Mesendoderm (in vitro differentiated cells): ENCODE measurements at regions not wholly inside any gene's neighbourhood (a gene's known extent, or its start where the extent isn't known, plus 50 kb on each side); places are given as distances from the start of the nearest gene placed in this dataset.
"Not testable (repeated sequence)": the region's sequence is repeated elsewhere in the genome, so short reads cannot be mapped to it uniquely, and the experiment has no call there.

Experiments used
- DNase-seq: peaks from one replicate; pipeline ENCODE4 v3.0.0; 2013
- H2AK5ac ChIP-seq: 2 replicates; pipeline ENCODE4 v1.6.1; 2013; ENCODE audit warnings: low read length, inconsistent platforms
- H2BK120ac ChIP-seq: 2 replicates; pipeline ENCODE4 v1.6.1; 2013; ENCODE audit warnings: low read depth, mild to moderate bottlenecking, low read length, moderate library complexity, mixed read lengths
- H2BK15ac ChIP-seq: replicated peaks from 2 replicates; pipeline ENCODE4 v1.6.1; 2013; ENCODE audit warnings: low read depth, mild to moderate bottlenecking, moderate library complexity
- H2BK5ac ChIP-seq: 2 replicates; pipeline ENCODE4 v1.6.1; 2013; ENCODE audit warnings: low read length, inconsistent platforms
- H3K18ac ChIP-seq: 2 replicates; pipeline ENCODE4 v1.6.1; 2013; ENCODE audit warnings: mild to moderate bottlenecking, low read length, mixed read lengths
- H3K23ac ChIP-seq: one replicate; pipeline ENCODE4 v1.6.1; 2013; ENCODE audit warnings: low read length
- H3K27ac ChIP-seq: 2 replicates; pipeline ENCODE4 v1.5.1; 2013; ENCODE audit warnings: low read depth, mild to moderate bottlenecking, inconsistent platforms, low read length, moderate library complexity
- H3K27me3 ChIP-seq: 2 replicates; pipeline ENCODE4 v1.6.1; 2013; ENCODE audit warnings: low read length, control low read depth, mild to moderate bottlenecking, inconsistent platforms; ENCODE audit not compliant: insufficient read depth, poor library complexity
- H3K36me3 ChIP-seq: 2 replicates; pipeline ENCODE4 v1.6.1; 2013; ENCODE audit warnings: low read length, inconsistent platforms; ENCODE audit not compliant: control insufficient read depth, insufficient read depth
- H3K4ac ChIP-seq: one replicate; pipeline ENCODE4 v1.6.1; 2013; ENCODE audit warnings: low read depth, mild to moderate bottlenecking, low read length, moderate library complexity
- H3K4me1 ChIP-seq: 2 replicates; pipeline ENCODE4 v1.6.1; 2013; ENCODE audit warnings: low read depth, low read length, inconsistent platforms; ENCODE audit not compliant: control insufficient read depth
- H3K4me2 ChIP-seq: 2 replicates; pipeline ENCODE4 v1.6.1; 2013; ENCODE audit warnings: low read length
- H3K4me3 ChIP-seq: 2 replicates; pipeline ENCODE4 v1.5.1; 2013; ENCODE audit warnings: mild to moderate bottlenecking, low read length
- H3K56ac ChIP-seq: one replicate; pipeline ENCODE4 v1.6.1; 2013; ENCODE audit warnings: low read length
- H3K79me1 ChIP-seq: 2 replicates; pipeline ENCODE4 v1.6.1; 2013; ENCODE audit warnings: low read length, inconsistent platforms
- H3K79me2 ChIP-seq: 2 replicates; pipeline ENCODE4 v1.6.1; 2013; ENCODE audit warnings: mild to moderate bottlenecking, low read length; ENCODE audit not compliant: control insufficient read depth, insufficient read depth
- H3K9ac ChIP-seq: 2 replicates; pipeline ENCODE4 v1.6.1; 2013; ENCODE audit warnings: low read length, inconsistent platforms
- H4K5ac ChIP-seq: one replicate; pipeline ENCODE4 v1.6.1; 2013; ENCODE audit warnings: low read length
- H4K8ac ChIP-seq: one replicate; pipeline ENCODE4 v1.6.1; 2013; ENCODE audit warnings: low read depth, mild to moderate bottlenecking, control low read depth, low read length, moderate library complexity
- WGBS: extraction: QIAGEN DNeasy Blood & Tissue Kit; methylation state at CpG from one replicate; pipeline ENCODE4 v1.1.7; 2013; ENCODE audit warnings: low lambda C conversion rate, missing lambda C conversion rate; ENCODE audit not compliant: insufficient coverage; ENCODE audit errors: extremely low coverage; 5-methylcytosine and 5-hydroxymethylcytosine counted together

GRCh38 chr11:103820345-103820744, 216.1 kb upstream of the DDI1 start:
- not testable (repeated sequence) for H3K36me3 ChIP-seq, H3K4ac ChIP-seq, H3K9ac ChIP-seq, H3K79me2 ChIP-seq, H2AK5ac ChIP-seq, H3K4me3 ChIP-seq, H3K4me2 ChIP-seq, H3K23ac ChIP-seq, H3K27me3 ChIP-seq, H3K18ac ChIP-seq, H3K27ac ChIP-seq, H3K79me1 ChIP-seq, H4K8ac ChIP-seq, H2BK120ac ChIP-seq, H4K5ac ChIP-seq, DNase-seq, H3K4me1 ChIP-seq, H2BK15ac ChIP-seq, H3K56ac ChIP-seq, H2BK5ac ChIP-seq
- no CpG with 5 or more reads among the region's 8 CpGs for WGBS

GRCh38 chr11:103824116-103824515, 212.3 kb upstream of the DDI1 start:
- no CpG with 5 or more reads among the region's 1 CpG for WGBS

GRCh38 chr11:103825469-103825868, 211.0 kb upstream of the DDI1 start:
- Histone ChIP-seq H4K5ac (no peak overlapping the region), H3K79me1 (no peaks in the 10 kb centered on the region), H3K9ac (no peak overlapping the region), H3K4me2 (no peak overlapping the region), H3K27ac (no peak overlapping the region), H3K4me1 (no peaks in the 10 kb centered on the region), H3K56ac (no peak overlapping the region), H2AK5ac (no peak overlapping the region), H3K4ac (no peak overlapping the region), H3K23ac (no peak overlapping the region), H3K18ac (no peak overlapping the region), H3K79me2 (no peaks in the 10 kb centered on the region), H4K8ac (no peak overlapping the region), H3K4me3 (no peak overlapping the region), H3K36me3 (no peaks in the 10 kb centered on the region), H2BK120ac (no peak overlapping the region), H2BK5ac (no peak overlapping the region), H2BK15ac (no peak overlapping the region), H3K27me3 (no peaks in the 10 kb centered on the region)
- no peak for DNase-seq
- no CpG with 5 or more reads among the region's 2 CpGs for WGBS

More at GRCh38 chr11:103824116-103824515, 212.3 kb upstream of the DDI1 start:
- H3K79me1 ChIP-seq = no peaks in the 10 kb centered on the region
- no peak overlapping the region for H3K18ac ChIP-seq
- H2AK5ac ChIP-seq = no peak overlapping the region
- H3K36me3 ChIP-seq = no peaks in the 10 kb centered on the region
- no peak overlapping the region for H3K27ac ChIP-seq
- no peak overlapping the region for H3K9ac ChIP-seq
- no peak overlapping the region for H3K4ac ChIP-seq
- H4K5ac ChIP-seq = no peak overlapping the region
- H4K8ac ChIP-seq = no peak overlapping the region
- no peak overlapping the region for H3K23ac ChIP-seq
- DNase-seq = no peak
- no peak overlapping the region for H3K4me3 ChIP-seq
- H3K27me3 ChIP-seq = no peaks in the 10 kb centered on the region
- H3K4me2 ChIP-seq = no peak overlapping the region
- H2BK15ac ChIP-seq = no peak overlapping the region
- no peaks in the 10 kb centered on the region for H3K4me1 ChIP-seq
- H3K79me2 ChIP-seq = no peaks in the 10 kb centered on the region
- H2BK120ac ChIP-seq = no peak overlapping the region
- H2BK5ac ChIP-seq = no peak overlapping the region
- H3K56ac ChIP-seq = no peak overlapping the region

- Histone ChIP-seq H3K79me1 (no peaks in the 10 kb centered on the region), H3K4me1 (no peaks in the 10 kb centered on the region), H3K18ac (no peak overlapping the region), H3K56ac (no peak overlapping the region), H3K79me2 (no peaks in the 10 kb centered on the region), H2BK15ac (no peak overlapping the region), H4K8ac (no peak overlapping the region), H3K9ac (no peak overlapping the region), H3K4me2 (no peak overlapping the region), H3K4ac (no peak overlapping the region), H3K4me3 (no peak overlapping the region), H4K5ac (no peak overlapping the region), H3K27me3 (no peaks in the 10 kb centered on the region), H2AK5ac (no peak overlapping the region), H2BK120ac (no peak overlapping the region), H2BK5ac (no peak overlapping the region), H3K23ac (no peak overlapping the region), H3K27ac (no peak overlapping the region), H3K36me3 (no peaks in the 10 kb centered on the region)
- no peak for DNase-seq
- WGBS = no CpG with 5 or more reads among the region's 1 CpG
Measured at GRCh38 chr11:103826856-103827255, 209.6 kb upstream of the DDI1 start.

- Histone ChIP-seq H3K56ac (no peak overlapping the region), H3K9ac (no peak overlapping the region), H3K4me1 (no peaks in the 10 kb centered on the region), H3K4me2 (no peak overlapping the region), H3K79me2 (no peaks in the 10 kb centered on the region), H3K36me3 (no peaks in the 10 kb centered on the region), H4K5ac (no peak overlapping the region), H3K4ac (no peak overlapping the region), H3K18ac (no peak overlapping the region), H4K8ac (no peak overlapping the region), H3K27me3 (no peaks in the 10 kb centered on the region), H2BK15ac (no peak overlapping the region), H3K23ac (no peak overlapping the region), H3K4me3 (no peak overlapping the region), H2BK5ac (no peak overlapping the region), H3K27ac (no peak overlapping the region), H2AK5ac (no peak overlapping the region), H3K79me1 (no peaks in the 10 kb centered on the region), H2BK120ac (no peak overlapping the region)
- DNase-seq = no peak
- no CpG with 5 or more reads among the region's 4 CpGs for WGBS
Measured at GRCh38 chr11:103829596-103829995, 206.8 kb upstream of the DDI1 start.

- H3K27ac ChIP-seq = no peak overlapping the region
- H2BK5ac ChIP-seq = no peak overlapping the region
- H3K56ac ChIP-seq = no peak overlapping the region
- no peak overlapping the region for H2BK15ac ChIP-seq
- no peaks in the 10 kb centered on the region for H3K79me2 ChIP-seq
- no peaks in the 10 kb centered on the region for H3K4me1 ChIP-seq
- no peak overlapping the region for H3K4ac ChIP-seq
- H2BK120ac ChIP-seq = no peak overlapping the region
- no peak overlapping the region for H3K4me3 ChIP-seq
- no peak overlapping the region for H4K8ac ChIP-seq
- no peak overlapping the region for H3K23ac ChIP-seq
- no CpG with 5 or more reads among the region's 1 CpG for WGBS
- H3K9ac ChIP-seq = no peak overlapping the region
- no peak overlapping the region for H2AK5ac ChIP-seq
- H4K5ac ChIP-seq = no peak overlapping the region
- no peak overlapping the region for H3K4me2 ChIP-seq
- no peak for DNase-seq
- H3K79me1 ChIP-seq = no peaks in the 10 kb centered on the region
- H3K18ac ChIP-seq = no peak overlapping the region
- H3K27me3 ChIP-seq = no peaks in the 10 kb centered on the region
- no peaks in the 10 kb centered on the region for H3K36me3 ChIP-seq
Measured at GRCh38 chr11:103830205-103830604, 206.2 kb upstream of the DDI1 start.
